Naive B cell (primary cell): ENCODE measurements at regions not wholly inside any gene's neighbourhood (a gene's known extent, or its start where the extent isn't known, plus 50 kb on each side); places are given as distances from the start of the nearest gene placed in this dataset.
A peak's percentile ranks its signal among the peaks of the same experiment; 100 is the strongest.
"Not testable (repeated sequence)": the region's sequence is repeated elsewhere in the genome, so short reads cannot be mapped to it uniquely, and the experiment has no call there.

Source experiments
- ATAC-seq, 2 donors: fragments of 150-1000 bp; cut with Tn5 transposase; 2 replicates each; pipeline ENCODE4 v1.10.0; 2021; ENCODE audit warnings: low read depth in 2 of 2, mild to moderate bottlenecking in 2 of 2, moderate library complexity in 2 of 2
- DNase-seq: peaks from one replicate; pipeline ENCODE4 v3.0.0; 2022
- H3K27ac Mint-ChIP-seq, 6 donors: one replicate each; pipeline ENCODE4 v1.8.0; 2020 to 2022; ENCODE audit warnings: mild to moderate bottlenecking in 6 of 6, mixed read lengths in 6 of 6, moderate library complexity in 5 of 6, inconsistent platforms in 2 of 6
- H3K27me3 Mint-ChIP-seq, 3 donors: one replicate each; pipeline ENCODE4 v1.8.0; 2021 to 2022; ENCODE audit warnings: mixed read lengths in 3 of 3, mild to moderate bottlenecking in 1 of 3
- H3K36me3 Mint-ChIP-seq, 2 donors: one replicate each; pipeline ENCODE4 v1.8.0; 2020 to 2022; ENCODE audit warnings: mixed read lengths in 2 of 2, inconsistent platforms in 1 of 2, mild to moderate bottlenecking in 1 of 2
- H3K4me1 Mint-ChIP-seq, 3 donors: one replicate each; pipeline ENCODE4 v1.8.0; 2020 to 2022; ENCODE audit warnings: mixed read lengths in 3 of 3, inconsistent platforms in 1 of 3, mild to moderate bottlenecking in 1 of 3, moderate library complexity in 1 of 3
- H3K4me3 Mint-ChIP-seq, 8 donors: one replicate each; pipeline ENCODE4 v1.8.0; 2020 to 2022; ENCODE audit warnings: mild to moderate bottlenecking in 8 of 8, mixed read lengths in 8 of 8, moderate library complexity in 8 of 8, inconsistent platforms in 2 of 8
- H3K9me3 Mint-ChIP-seq, 7 donors: one replicate each; pipeline ENCODE4 v1.8.0; 2020 to 2022; ENCODE audit warnings: mixed read lengths in 7 of 7, mild to moderate bottlenecking in 5 of 7, inconsistent platforms in 2 of 7, moderate library complexity in 1 of 7

GRCh38 chr5:107028938-107029337, 641.8 kb downstream of the EFNA5 start:
- H3K4me1 Mint-ChIP-seq, result no peaks in the 10 kb centered on the region
- ATAC-seq, result no peak
- H3K27me3 Mint-ChIP-seq, result no peaks in the 10 kb centered on the region
- no peak for DNase-seq
- no peaks in the 10 kb centered on the region for H3K36me3 Mint-ChIP-seq
- no peak overlapping the region for H3K27ac Mint-ChIP-seq
- H3K4me3 Mint-ChIP-seq, result no peak overlapping the region
- H3K9me3 Mint-ChIP-seq, result peaks cover 0 to 4% (median 0%) of the 10 kb centered on the region in 7 donors

GRCh38 chr5:107025712-107026497, 644.8 kb downstream of the EFNA5 start:
- H3K4me1 Mint-ChIP-seq, result no peaks in the 10 kb centered on the region
- H3K9me3 Mint-ChIP-seq, result peaks cover 0 to 5% (median 0%) of the 10 kb centered on the region in 7 donors
- ATAC-seq (no peak), DNase-seq (no peak)
- H3K27ac Mint-ChIP-seq, result no peak overlapping the region
- H3K4me3 Mint-ChIP-seq, result no peak overlapping the region
- no peaks in the 10 kb centered on the region for H3K27me3 Mint-ChIP-seq
- no peaks in the 10 kb centered on the region for H3K36me3 Mint-ChIP-seq

GRCh38 chr5:107023732-107024131, 647.0 kb downstream of the EFNA5 start:
- H3K9me3 Mint-ChIP-seq, result peaks cover 0 to 5% (median 0%) of the 10 kb centered on the region in 7 donors
- DNase-seq (no peak), ATAC-seq (no peak)
- H3K4me1 Mint-ChIP-seq, result no peaks in the 10 kb centered on the region
- H3K27ac Mint-ChIP-seq, result peak overlapping the region in 2 of 6 donors; percentile 1 to 2
- H3K27me3 Mint-ChIP-seq, result no peaks in the 10 kb centered on the region
- H3K36me3 Mint-ChIP-seq, result no peaks in the 10 kb centered on the region
- H3K4me3 Mint-ChIP-seq, result no peak overlapping the region

GRCh38 chr5:107021575-107021974, 649.2 kb downstream of the EFNA5 start:
- H3K36me3 Mint-ChIP-seq, result no peaks in the 10 kb centered on the region
- ATAC-seq, result no peak
- no peak overlapping the region for H3K4me3 Mint-ChIP-seq
- peaks cover 0 to 5% (median 0%) of the 10 kb centered on the region in 7 donors for H3K9me3 Mint-ChIP-seq
- H3K4me1 Mint-ChIP-seq, result no peaks in the 10 kb centered on the region
- no peak for DNase-seq
- H3K27me3 Mint-ChIP-seq, result no peaks in the 10 kb centered on the region
- no peak overlapping the region for H3K27ac Mint-ChIP-seq

GRCh38 chr5:107020626-107021025, 650.1 kb downstream of the EFNA5 start:
- Mint-ChIP-seq H3K27me3 (no peaks in the 10 kb centered on the region), H3K27ac (no peak overlapping the region), H3K4me3 (no peak overlapping the region), H3K36me3 (no peaks in the 10 kb centered on the region), H3K9me3 (peaks cover 0 to 5% (median 0%) of the 10 kb centered on the region in 7 donors), H3K4me1 (no peaks in the 10 kb centered on the region)
- DNase-seq (no peak), ATAC-seq (no peak)

GRCh38 chr5:107017616-107018015, 653.1 kb downstream of the EFNA5 start:
- H3K27me3 Mint-ChIP-seq, result no peaks in the 10 kb centered on the region
- no peak overlapping the region for H3K4me3 Mint-ChIP-seq
- H3K36me3 Mint-ChIP-seq, result no peaks in the 10 kb centered on the region
- H3K4me1 Mint-ChIP-seq, result no peaks in the 10 kb centered on the region
- ATAC-seq (no peak), DNase-seq (no peak)
- H3K9me3 Mint-ChIP-seq, result peaks cover 0 to 5% (median 0%) of the 10 kb centered on the region in 7 donors
- no peak overlapping the region for H3K27ac Mint-ChIP-seq

GRCh38 chr5:107012371-107012770, 658.4 kb downstream of the EFNA5 start:
- Mint-ChIP-seq H3K36me3 (no peaks in the 10 kb centered on the region), H3K27ac (no peak overlapping the region), H3K9me3 (peaks cover 0 to 4% (median 0%) of the 10 kb centered on the region in 7 donors), H3K4me3 (no peak overlapping the region), H3K27me3 (no peaks in the 10 kb centered on the region), H3K4me1 (no peaks in the 10 kb centered on the region)
- DNase-seq (no peak), ATAC-seq (no peak)

- no peaks in the 10 kb centered on the region for H3K36me3 Mint-ChIP-seq
- peaks cover 0 to 4% (median 0%) of the 10 kb centered on the region in 7 donors for H3K9me3 Mint-ChIP-seq
- DNase-seq, result no peak
- H3K27ac Mint-ChIP-seq, result no peak overlapping the region
- no peak for ATAC-seq
- no peaks in the 10 kb centered on the region for H3K4me1 Mint-ChIP-seq
- no peaks in the 10 kb centered on the region for H3K27me3 Mint-ChIP-seq
- H3K4me3 Mint-ChIP-seq, result no peak overlapping the region
Measured at GRCh38 chr5:107011605-107012004, 659.1 kb downstream of the EFNA5 start.

- no peak overlapping the region for H3K27ac Mint-ChIP-seq
- peaks cover 0 to 4% (median 0%) of the 10 kb centered on the region in 7 donors for H3K9me3 Mint-ChIP-seq
Measured at GRCh38 chr5:107010060-107010459, 660.7 kb downstream of the EFNA5 start.

GRCh38 chr5:107005653-107006052, 665.1 kb downstream of the EFNA5 start:
- Mint-ChIP-seq H3K27me3 (no peaks in the 10 kb centered on the region), H3K4me1 (no peaks in the 10 kb centered on the region), H3K4me3 (no peak overlapping the region), H3K9me3 (peaks cover 0 to 7% (median under 1%) of the 10 kb centered on the region in 7 donors), H3K36me3 (no peaks in the 10 kb centered on the region), H3K27ac (no peak overlapping the region)
- ATAC-seq (no peak), DNase-seq (no peak)

More at GRCh38 chr5:107010060-107010459, 660.7 kb downstream of the EFNA5 start:
- DNase-seq (no peak), ATAC-seq (no peak)
- H3K4me3 Mint-ChIP-seq, result no peak overlapping the region
- no peaks in the 10 kb centered on the region for H3K4me1 Mint-ChIP-seq
- H3K36me3 Mint-ChIP-seq, result no peaks in the 10 kb centered on the region
- no peaks in the 10 kb centered on the region for H3K27me3 Mint-ChIP-seq

GRCh38 chr5:107005161-107005560, 665.6 kb downstream of the EFNA5 start:
- no peaks in the 10 kb centered on the region for H3K36me3 Mint-ChIP-seq
- no peak overlapping the region for H3K27ac Mint-ChIP-seq
- no peaks in the 10 kb centered on the region for H3K4me1 Mint-ChIP-seq
- no peak for DNase-seq
- no peak for ATAC-seq
- H3K27me3 Mint-ChIP-seq, result no peaks in the 10 kb centered on the region
- peaks cover 0 to 5% (median 0%) of the 10 kb centered on the region in 7 donors for H3K9me3 Mint-ChIP-seq
- no peak overlapping the region for H3K4me3 Mint-ChIP-seq

GRCh38 chr5:107002115-107002514, 668.6 kb downstream of the EFNA5 start:
- DNase-seq (no peak), ATAC-seq (no peak)
- no peaks in the 10 kb centered on the region for H3K4me1 Mint-ChIP-seq
- no peak overlapping the region for H3K27ac Mint-ChIP-seq
- H3K27me3 Mint-ChIP-seq, result no peaks in the 10 kb centered on the region
- no peak overlapping the region for H3K4me3 Mint-ChIP-seq
- H3K36me3 Mint-ChIP-seq, result no peaks in the 10 kb centered on the region
- H3K9me3 Mint-ChIP-seq, result peaks cover 3 to 10% (median 7%) of the 10 kb centered on the region in 7 donors

- not testable (repeated sequence) for H3K4me1 Mint-ChIP-seq, H3K36me3 Mint-ChIP-seq, ATAC-seq, H3K4me3 Mint-ChIP-seq, H3K27ac Mint-ChIP-seq, DNase-seq, H3K27me3 Mint-ChIP-seq
- H3K9me3 Mint-ChIP-seq, result peaks cover 3 to 11% (median 8%) of the 10 kb centered on the region in 7 donors
Measured at GRCh38 chr5:106999506-106999905, 671.2 kb downstream of the EFNA5 start.

GRCh38 chr5:106986006-106986405, 684.7 kb downstream of the EFNA5 start:
- Mint-ChIP-seq H3K27me3 (no peaks in the 10 kb centered on the region), H3K9me3 (peaks cover 0 to 6% (median 2%) of the 10 kb centered on the region in 7 donors), H3K36me3 (no peaks in the 10 kb centered on the region), H3K4me1 (no peaks in the 10 kb centered on the region), H3K4me3 (no peak overlapping the region), H3K27ac (no peak overlapping the region)
- ATAC-seq, result no peak
- no peak for DNase-seq
